IMR-90 (cell line): ENCODE measurements at regions not wholly inside any gene's neighbourhood (a gene's known extent, or its start where the extent isn't known, plus 50 kb on each side); places are given as distances from the start of the nearest gene placed in this dataset.

Experiments used
- ATAC-seq: fragments of 200-7000 bp; cut with Tn5 transposase; 2 replicates; pipeline ENCODE4 v1.9.1; 2020; ENCODE audit warnings: low read depth, mild to moderate bottlenecking, moderate library complexity
- BruUV-seq: library from RNA; stranded (reverse); fragments of 400-500 nt; replicated peaks from 2 replicates; lab custom pipeline; 2021; lab: Mats Ljungman, UMichigan
- CTCF ChIA-PET: fragments of 300-600 bp; formaldehyde crosslinking; extraction: SDS; loops from one replicate; lab custom pipeline; 2021; ENCODE audit warnings: antibody characterized with exemption; lab: Yijun Ruan, JAX
- POLR2A ChIA-PET: fragments of 300-600 bp; sonication (Branson Sonifier 250); formaldehyde crosslinking; loops from one replicate; lab custom pipeline; 2022; ENCODE audit warnings: antibody characterized with exemption; ENCODE audit not compliant: unreplicated experiment; lab: Charles Lee
- DNase-seq: peaks from one replicate; pipeline ENCODE4 v3.0.0; 2013
- H2AFZ ChIP-seq: replicated peaks from 2 replicates; pipeline ENCODE3; 2013; ENCODE audit warnings: low read length, mild to moderate bottlenecking; ENCODE audit not compliant: poor library complexity
- H2AK5ac ChIP-seq: 2 replicates; pipeline ENCODE4 v1.6.1; 2013; ENCODE audit warnings: low read depth, low read length, inconsistent platforms
- H2AK9ac ChIP-seq: replicated peaks from 2 replicates; pipeline ENCODE3; 2013; ENCODE audit warnings: mild to moderate bottlenecking, low read depth, low read length, moderate library complexity; ENCODE audit not compliant: poor library complexity
- H2BK120ac ChIP-seq: 2 replicates; pipeline ENCODE4 v1.6.1; 2013; ENCODE audit warnings: low read depth, low read length, inconsistent platforms
- H2BK15ac ChIP-seq: 3 replicates; pipeline ENCODE4 v1.6.1; 2013; ENCODE audit warnings: low read depth, low read length, inconsistent platforms
- H2BK20ac ChIP-seq: 2 replicates; pipeline ENCODE4 v1.6.1; 2013; ENCODE audit warnings: low read depth, mild to moderate bottlenecking, inconsistent platforms, low read length, moderate library complexity
- H2BK5ac ChIP-seq: 2 replicates; pipeline ENCODE4 v1.6.1; 2013; ENCODE audit warnings: mild to moderate bottlenecking, low read depth, low read length, inconsistent platforms; ENCODE audit not compliant: poor library complexity, severe bottlenecking
- H3K14ac ChIP-seq: replicated peaks from 2 replicates; pipeline ENCODE4 v1.6.1; 2013; ENCODE audit warnings: low read depth, low read length, inconsistent platforms
- H3K18ac ChIP-seq: 2 replicates; pipeline ENCODE4 v1.6.1; 2013; ENCODE audit warnings: low read depth, low read length, control low read depth
- H3K23ac ChIP-seq: 2 replicates; pipeline ENCODE4 v1.6.1; 2013; ENCODE audit warnings: low read depth, low read length, inconsistent platforms
- H3K27ac ChIP-seq: 2 replicates; pipeline ENCODE4 v1.5.1; 2013; ENCODE audit warnings: mild to moderate bottlenecking, control low read depth, low read length; ENCODE audit not compliant: insufficient read depth
- H3K27me3 ChIP-seq: 2 replicates; pipeline ENCODE4 v1.6.1; 2013; ENCODE audit warnings: low read length; ENCODE audit not compliant: control insufficient read depth, insufficient read depth
- H3K36me3 ChIP-seq: 2 replicates; pipeline ENCODE4 v1.6.1; 2013; ENCODE audit warnings: low read length, mixed read lengths; ENCODE audit not compliant: control insufficient read depth, insufficient read depth
- H3K4ac ChIP-seq: 2 replicates; pipeline ENCODE4 v1.6.1; 2013; ENCODE audit warnings: low read depth, low read length, inconsistent platforms
- H3K4me1 ChIP-seq: 2 replicates; pipeline ENCODE4 v1.6.1; 2013; ENCODE audit warnings: low read length, mixed read lengths; ENCODE audit not compliant: control insufficient read depth, insufficient read depth
- H3K4me2 ChIP-seq: 2 replicates; pipeline ENCODE4 v1.6.1; 2013; ENCODE audit warnings: low read depth, mild to moderate bottlenecking, control low read depth, low read length, moderate library complexity
- H3K4me3 ChIP-seq: 2 replicates; pipeline ENCODE4 v1.5.1; 2013; ENCODE audit warnings: low read depth, mild to moderate bottlenecking, control low read depth, low read length, moderate library complexity; ENCODE audit not compliant: insufficient read depth
- H3K56ac ChIP-seq: 2 replicates; pipeline ENCODE4 v1.6.1; 2013; ENCODE audit warnings: low read length, inconsistent platforms; ENCODE audit not compliant: insufficient read depth; ENCODE audit errors: extremely low read depth
- H3K79me1 ChIP-seq, 2 experiments: 2 replicates each; pipeline ENCODE4 v1.6.1; 2013; ENCODE audit warnings: low read length in 2 of 2, inconsistent platforms in 1 of 2, low read depth in 1 of 2
- H3K9ac ChIP-seq: 2 replicates; pipeline ENCODE4 v1.6.1; 2013; ENCODE audit warnings: low read depth, low read length, control low read depth
- H3K9me1 ChIP-seq: 2 replicates; pipeline ENCODE4 v1.6.1; 2013; ENCODE audit warnings: low read length, inconsistent platforms; ENCODE audit not compliant: insufficient read depth
- H3K9me3 ChIP-seq: 2 replicates; pipeline ENCODE4 v1.6.1; 2013; ENCODE audit warnings: low read length; ENCODE audit not compliant: control insufficient read depth, insufficient read depth
- H4K20me1 ChIP-seq: 2 replicates; pipeline ENCODE4 v1.6.1; 2013; ENCODE audit warnings: low read length, inconsistent platforms; ENCODE audit not compliant: insufficient read depth
- H4K5ac ChIP-seq: 2 replicates; pipeline ENCODE4 v1.6.1; 2013; ENCODE audit warnings: mild to moderate bottlenecking, low read depth, low read length, control low read depth
- H4K8ac ChIP-seq, 2 experiments: 2 replicates each; pipeline ENCODE4 v1.6.1; 2013; ENCODE audit warnings: low read depth in 2 of 2, low read length in 2 of 2, control low read depth in 1 of 2, inconsistent platforms in 1 of 2
- H4K91ac ChIP-seq: 2 replicates; pipeline ENCODE4 v1.6.1; 2013; ENCODE audit warnings: low read depth, low read length, inconsistent platforms; ENCODE audit not compliant: insufficient read depth
- MAFK ChIP-seq: IDR thresholded peaks from 2 replicates; pipeline ENCODE4 v1.6.1; 2012; ENCODE audit warnings: low read depth, low read length, improper control_type of control experiment
- SMC3 ChIP-seq: fragments of 150-350 bp; IDR thresholded peaks from 2 replicates; pipeline ENCODE4 v1.6.1; 2016; ENCODE audit warnings: low read depth, mild to moderate bottlenecking, antibody characterized with exemption, low read length, moderate library complexity
- WGBS, 2 experiments: methylation state at CpG; one replicate each; pipeline versions ENCODE4 v1.1.5 to v1.1.7; 2013; ENCODE audit warnings: missing lambda C conversion rate in 2 of 2; ENCODE audit not compliant: insufficient read length in 1 of 2; ENCODE audit errors: extremely low coverage in 2 of 2; 5-methylcytosine and 5-hydroxymethylcytosine counted together
- dilution Hi-C: fragments of 300-500 bp; cut with HindIII; formaldehyde crosslinking; loops from one replicate; pipeline ENCODE4 v1.14.3; 2018; ENCODE audit warnings: low sequenced_read_pairs; ENCODE audit not compliant: unreplicated experiment
- in situ Hi-C: fragments of 300-500 bp; cut with MboI; formaldehyde crosslinking; loops from 3 replicates; pipeline ENCODE4 v1.14.3; 2019; ENCODE audit warnings: low sequenced_read_pairs, inconsistent platforms, mixed read lengths
- intact Hi-C: fragments of 100-400 bp; cut with micrococcal nuclease; formaldehyde crosslinking; loops from 2 replicates; pipeline ENCODE4 v1.10.0; 2022

GRCh38 chr1:219358080-219358479 lies 184.4 kb downstream of the LYPLAL1 start:
- no peak overlapping the region for H3K56ac ChIP-seq
- no peak overlapping the region for H2BK120ac ChIP-seq
- no peak overlapping the region for H2AFZ ChIP-seq
- H3K27me3 ChIP-seq, result no peaks in the 10 kb centered on the region
- no peaks in the 10 kb centered on the region for H3K9me3 ChIP-seq
- H3K23ac ChIP-seq, result no peak overlapping the region
- H2BK15ac ChIP-seq, result no peak overlapping the region
- no peak overlapping the region for H4K5ac ChIP-seq
- no peak overlapping the region for H3K27ac ChIP-seq
- H3K4ac ChIP-seq, result no peak overlapping the region
- H4K8ac ChIP-seq, result no peak overlapping the region
- ChIA-PET POLR2A (no interaction called here), CTCF (no interaction called here)
- ATAC-seq, result no peak
- no peak overlapping the region for H3K18ac ChIP-seq
- H4K20me1 ChIP-seq, result no peaks in the 10 kb centered on the region
- H2AK5ac ChIP-seq, result no peak overlapping the region
- no peak overlapping the region for H3K4me2 ChIP-seq
- WGBS, 2 experiments, result no CpG with 5 or more reads among the region's 2 CpGs
- H3K4me3 ChIP-seq, result no peak overlapping the region
- H3K79me1 ChIP-seq, result no peaks in the 10 kb centered on the region
- TF ChIP-seq MAFK (peak; percentile 75), SMC3 (no peak)
- dilution Hi-C loops (no loop called here), in situ Hi-C loops (no loop called here), intact Hi-C loops (no loop called here)
- no peak overlapping the region for H2AK9ac ChIP-seq
- H4K91ac ChIP-seq, result no peak overlapping the region
- H3K9me1 ChIP-seq, result no peaks in the 10 kb centered on the region
- BruUV-seq, result no TSS peak
- no peaks in the 10 kb centered on the region for H3K4me1 ChIP-seq
- no peak for DNase-seq
- no peak overlapping the region for H3K14ac ChIP-seq
- no peak overlapping the region for H3K9ac ChIP-seq
- no peaks in the 10 kb centered on the region for H3K36me3 ChIP-seq
- H2BK20ac ChIP-seq, result no peak overlapping the region
- H2BK5ac ChIP-seq, result no peak overlapping the region
